ENCODE measurements at regions not wholly inside any gene's neighbourhood (a gene's known extent, or its start where the extent isn't known, plus 50 kb on each side); places are given as distances from the start of the nearest gene placed in this dataset.

DNA sequence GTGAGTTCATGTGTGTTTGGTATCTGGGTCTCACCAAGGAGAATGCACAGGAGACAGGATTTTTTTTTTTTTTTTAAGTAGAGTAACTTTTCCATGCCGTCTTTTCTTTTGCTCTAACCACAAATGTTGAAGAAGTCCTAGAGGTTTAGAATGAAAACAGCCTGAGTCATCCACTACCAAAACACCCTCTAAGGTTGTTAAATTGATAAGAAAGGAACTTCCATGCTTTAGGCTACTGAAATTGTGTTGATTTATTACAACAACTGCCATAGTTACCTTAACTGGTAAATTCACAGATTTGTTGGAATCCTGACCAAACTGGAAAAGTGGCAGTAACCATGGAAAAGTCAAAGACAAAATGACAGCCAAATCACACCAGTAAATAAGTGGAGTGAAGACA is 375.6 kb downstream of the AMY1C start:
- TF ChIP-seq, protein P1, sequence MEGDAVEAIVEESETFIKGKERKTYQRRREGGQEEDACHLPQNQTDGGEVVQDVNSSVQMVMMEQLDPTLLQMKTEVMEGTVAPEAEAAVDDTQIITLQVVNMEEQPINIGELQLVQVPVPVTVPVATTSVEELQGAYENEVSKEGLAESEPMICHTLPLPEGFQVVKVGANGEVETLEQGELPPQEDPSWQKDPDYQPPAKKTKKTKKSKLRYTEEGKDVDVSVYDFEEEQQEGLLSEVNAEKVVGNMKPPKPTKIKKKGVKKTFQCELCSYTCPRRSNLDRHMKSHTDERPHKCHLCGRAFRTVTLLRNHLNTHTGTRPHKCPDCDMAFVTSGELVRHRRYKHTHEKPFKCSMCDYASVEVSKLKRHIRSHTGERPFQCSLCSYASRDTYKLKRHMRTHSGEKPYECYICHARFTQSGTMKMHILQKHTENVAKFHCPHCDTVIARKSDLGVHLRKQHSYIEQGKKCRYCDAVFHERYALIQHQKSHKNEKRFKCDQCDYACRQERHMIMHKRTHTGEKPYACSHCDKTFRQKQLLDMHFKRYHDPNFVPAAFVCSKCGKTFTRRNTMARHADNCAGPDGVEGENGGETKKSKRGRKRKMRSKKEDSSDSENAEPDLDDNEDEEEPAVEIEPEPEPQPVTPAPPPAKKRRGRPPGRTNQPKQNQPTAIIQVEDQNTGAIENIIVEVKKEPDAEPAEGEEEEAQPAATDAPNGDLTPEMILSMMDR (conservative IDR thresholded peaks at IDR 0.05) = no peak
- TF ChIP-seq EZH2 (IDR thresholded peaks at IDR 0.05; ENCODE audit: low read depth) = no peak

All from PC-9 (cell line).